ENCODE measurements at regions not wholly inside any gene's neighbourhood (a gene's known extent, or its start where the extent isn't known, plus 50 kb on each side); places are given as distances from the start of the nearest gene placed in this dataset.

GRCh38 chr4:138078751-138079520 lies 163.2 kb downstream of the SLC7A11 start:
- Histone ChIP-seq H3K9me3 (ENCODE audit: low read length) (no peaks in the 10 kb centered on the region), H2AFZ (ENCODE audit: low read depth, low read length) (no peak overlapping the region), H3K36me3 (ENCODE audit: insufficient read depth, low read length) (no peaks in the 10 kb centered on the region), H3F3A (ENCODE audit: insufficient read depth, low read length, poor library complexity, severe bottlenecking) (no peaks in the 10 kb centered on the region), H3K9me2 (ENCODE audit: insufficient read depth, low read length) (no peaks in the 10 kb centered on the region), H3K79me2 (replicated peaks; ENCODE audit: insufficient read depth, low read length) (no peaks in the 10 kb centered on the region), H3K4me3 (ENCODE audit: low read length) (no peak overlapping the region), H4K20me1 (ENCODE audit: insufficient read depth) (no peaks in the 10 kb centered on the region), H3K27ac (ENCODE audit: low read length) (no peak overlapping the region), H3K27me3 (ENCODE audit: insufficient read depth, low read depth, low read length) (no peaks in the 10 kb centered on the region), H3K4me2 (ENCODE audit: low read length) (no peak overlapping the region), H3K9ac (ENCODE audit: low read length) (no peak overlapping the region)
- TF ChIP-seq RAD21 (conservative IDR thresholded peaks at IDR 0.05), result no peak

GRCh38 chr4:138078253-138078652 lies 163.9 kb downstream of the SLC7A11 start:
- Histone ChIP-seq H3K27ac (ENCODE audit: low read length) (no peak overlapping the region), H3K4me3 (ENCODE audit: low read length) (no peak overlapping the region), H3F3A (ENCODE audit: insufficient read depth, low read length, poor library complexity, severe bottlenecking) (no peaks in the 10 kb centered on the region), H3K4me2 (ENCODE audit: low read length) (no peak overlapping the region), H3K9ac (ENCODE audit: low read length) (no peak overlapping the region), H2AFZ (ENCODE audit: low read depth, low read length) (no peak overlapping the region), H3K9me3 (ENCODE audit: low read length) (no peaks in the 10 kb centered on the region), H3K9me2 (ENCODE audit: insufficient read depth, low read length) (no peaks in the 10 kb centered on the region), H3K36me3 (ENCODE audit: insufficient read depth, low read length) (no peaks in the 10 kb centered on the region), H4K20me1 (ENCODE audit: insufficient read depth) (no peaks in the 10 kb centered on the region), H3K27me3 (ENCODE audit: insufficient read depth, low read depth, low read length) (no peaks in the 10 kb centered on the region), H3K79me2 (replicated peaks; ENCODE audit: insufficient read depth, low read length) (no peaks in the 10 kb centered on the region)
- TF ChIP-seq CTCF (IDR thresholded peaks at IDR 0.05; ENCODE audit: poor library complexity, severe bottlenecking) (no peak), RAD21 (conservative IDR thresholded peaks at IDR 0.05) (no peak), REST (IDR thresholded peaks at IDR 0.05; ENCODE audit: borderline replicate concordance) (no peak), MXI1 (conservative IDR thresholded peaks at IDR 0.05; ENCODE audit: poor library complexity, severe bottlenecking) (no peak), SMC3 (conservative IDR thresholded peaks at IDR 0.05; ENCODE audit: poor library complexity) (no peak), TAF1 (IDR thresholded peaks at IDR 0.05; ENCODE audit: low read depth) (no peak), POLR2AphosphoS5 (IDR thresholded peaks at IDR 0.05) (no peak), EZH2 (IDR thresholded peaks at IDR 0.05; ENCODE audit: borderline replicate concordance, insufficient read depth, low read length, poor library complexity, severe bottlenecking) (no peak)

GRCh38 chr4:138076561-138076960 lies 165.6 kb downstream of the SLC7A11 start:
- no peak overlapping the region for H3K4me2 ChIP-seq (ENCODE audit: low read length)
- H3K9ac ChIP-seq (ENCODE audit: low read length), result no peak overlapping the region
- H3K9me2 ChIP-seq (ENCODE audit: insufficient read depth, low read length), result no peaks in the 10 kb centered on the region
- no peaks in the 10 kb centered on the region for H4K20me1 ChIP-seq (ENCODE audit: insufficient read depth)
- H3K79me2 ChIP-seq (replicated peaks; ENCODE audit: insufficient read depth, low read length), result no peaks in the 10 kb centered on the region
- no peak for TF ChIP-seq SMC3 (conservative IDR thresholded peaks at IDR 0.05; ENCODE audit: poor library complexity)
- TF ChIP-seq POLR2AphosphoS5 (IDR thresholded peaks at IDR 0.05), result no peak
- TF ChIP-seq EZH2 (IDR thresholded peaks at IDR 0.05; ENCODE audit: borderline replicate concordance, insufficient read depth, low read length, poor library complexity, severe bottlenecking), result no peak
- no peak for TF ChIP-seq TAF1 (IDR thresholded peaks at IDR 0.05; ENCODE audit: low read depth)
- no peak for TF ChIP-seq REST (IDR thresholded peaks at IDR 0.05; ENCODE audit: borderline replicate concordance)
- TF ChIP-seq EP300 (conservative IDR thresholded peaks at IDR 0.05; ENCODE audit: poor library complexity, severe bottlenecking), result no peak
- TF ChIP-seq RAD21 (conservative IDR thresholded peaks at IDR 0.05), result no peak
- no peak for TF ChIP-seq CTCF (IDR thresholded peaks at IDR 0.05; ENCODE audit: poor library complexity, severe bottlenecking)
- TF ChIP-seq MXI1 (conservative IDR thresholded peaks at IDR 0.05; ENCODE audit: poor library complexity, severe bottlenecking), result no peak
- H3K27me3 ChIP-seq (ENCODE audit: insufficient read depth, low read depth, low read length), result no peaks in the 10 kb centered on the region
- no peak overlapping the region for H3K4me3 ChIP-seq (ENCODE audit: low read length)
- no peaks in the 10 kb centered on the region for H3K36me3 ChIP-seq (ENCODE audit: insufficient read depth, low read length)
- no peak overlapping the region for H3K27ac ChIP-seq (ENCODE audit: low read length)
- H3F3A ChIP-seq (ENCODE audit: insufficient read depth, low read length, poor library complexity, severe bottlenecking), result no peaks in the 10 kb centered on the region
- H3K9me3 ChIP-seq (ENCODE audit: low read length), result no peaks in the 10 kb centered on the region
- H2AFZ ChIP-seq (ENCODE audit: low read depth, low read length), result no peak overlapping the region
